CD4-positive, alpha-beta T cell treated with Interleukin-2 at 100 ng/mL for 4 hours (primary cell): ENCODE measurements at regions not wholly inside any gene's neighbourhood (a gene's known extent, or its start where the extent isn't known, plus 50 kb on each side); places are given as distances from the start of the nearest gene placed in this dataset.
"Not testable (repeated sequence)": the region's sequence is repeated elsewhere in the genome, so short reads cannot be mapped to it uniquely, and the experiment has no call there.

ENCODE experiments used
- DNase-seq: peaks from one replicate; pipeline ENCODE4 v3.0.0-alpha.2; 2020; ENCODE audit warnings: low spot score

GRCh38 chr14:34381304-34381703, 80.7 kb downstream of the SPTSSA start:
- not testable (repeated sequence) for DNase-seq

DNA sequence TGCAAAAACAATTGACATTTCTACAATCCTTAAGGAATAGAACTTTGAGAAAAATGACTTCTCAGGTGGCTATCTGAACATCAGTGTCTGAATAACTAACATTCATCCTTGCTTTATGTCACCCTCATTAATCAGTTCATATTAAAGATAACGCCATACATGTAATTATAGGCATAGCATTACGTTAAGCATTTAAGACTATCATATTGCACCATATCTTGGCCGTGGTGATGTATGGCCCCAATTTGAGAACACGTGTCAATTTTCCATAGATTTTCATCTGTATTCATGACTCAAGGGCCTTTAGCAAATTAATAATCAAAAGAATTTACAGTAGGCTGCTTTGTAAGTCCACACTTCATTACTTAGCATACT, 81.6 kb downstream of the SPTSSA start:
- DNase-seq = no peak

DNA sequence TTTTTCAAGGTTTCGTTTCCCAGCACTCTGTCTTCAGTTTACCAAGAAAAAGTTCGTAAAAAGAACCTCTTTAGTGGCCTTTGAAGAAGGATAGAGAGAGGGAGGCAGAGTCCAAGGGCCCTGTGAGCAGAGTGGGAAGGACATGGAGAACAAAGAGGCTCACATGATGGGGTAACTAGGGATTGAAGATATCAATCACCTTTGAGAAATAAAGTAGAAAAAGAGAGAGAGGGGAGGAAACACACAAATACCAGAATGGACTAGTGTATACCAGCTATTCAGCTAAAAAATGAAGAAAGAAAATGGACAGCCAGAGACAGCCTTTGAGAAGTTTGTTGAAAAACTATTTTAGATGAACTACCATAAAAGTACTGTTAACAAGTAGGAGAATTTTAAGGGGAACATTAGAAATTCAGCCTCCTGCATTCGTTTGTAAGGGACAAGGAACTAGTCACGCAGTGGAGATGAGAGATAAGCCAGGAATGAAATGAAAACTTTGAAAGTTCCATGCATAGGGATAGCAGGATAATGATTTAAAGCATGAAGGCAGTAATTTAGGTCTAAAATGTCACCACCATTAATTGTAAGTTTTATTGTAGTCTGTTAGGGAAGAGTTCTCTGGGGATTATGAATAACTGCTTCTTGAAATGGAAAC, 82.1 kb downstream of the SPTSSA start:
- DNase-seq = no peak

DNA sequence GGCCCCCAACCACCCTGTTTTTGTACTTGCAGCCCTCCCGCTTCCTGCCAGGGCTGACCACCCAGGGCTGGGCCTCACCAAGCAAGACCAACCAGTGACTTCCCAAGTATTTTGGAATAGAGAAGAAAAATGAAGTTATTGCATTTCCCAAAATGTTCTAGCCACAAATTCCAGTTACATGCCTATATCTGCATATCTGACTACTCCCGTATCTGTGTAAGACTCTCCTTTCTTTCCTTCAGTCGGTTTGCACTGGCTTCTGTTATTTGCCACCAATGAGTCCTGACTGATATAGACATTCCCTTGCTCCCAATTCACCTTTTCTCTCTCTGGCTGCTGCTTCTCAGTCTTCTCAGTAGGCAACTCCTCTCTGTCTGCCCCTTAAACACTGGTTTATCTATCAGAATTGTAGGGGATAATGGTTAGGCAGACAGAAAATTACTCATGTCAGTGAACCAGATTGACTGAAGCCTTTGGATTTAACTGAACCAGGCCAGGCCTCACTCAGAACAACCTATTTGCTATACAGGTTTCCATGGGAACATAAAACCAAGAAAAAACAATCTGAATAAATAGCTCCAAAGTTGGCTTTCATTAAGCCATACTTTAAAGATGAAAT, 85.3 kb downstream of the SPTSSA start:
- no peak for DNase-seq

GRCh38 chr14:34374998-34375740, 86.9 kb downstream of the SPTSSA start:
- no peak for DNase-seq

DNA sequence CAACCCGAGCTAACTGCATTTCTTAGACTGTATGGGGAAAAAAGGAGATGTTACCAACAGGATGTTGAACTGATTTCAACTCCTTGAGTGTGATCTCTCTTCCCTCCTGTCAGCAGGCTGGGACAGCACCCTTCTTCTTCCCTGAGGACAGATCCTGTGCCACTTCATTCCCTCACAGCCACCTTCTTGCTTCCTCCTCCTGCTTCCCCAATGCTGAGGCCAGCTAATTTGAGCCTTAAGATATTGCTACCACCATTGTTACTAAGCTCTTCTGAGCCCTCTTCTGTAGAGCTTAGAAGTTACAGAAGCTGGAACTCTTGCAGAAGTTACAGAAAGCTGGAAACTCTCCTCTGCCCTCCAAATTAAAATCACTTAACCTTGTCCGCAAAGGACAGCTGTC, 88.8 kb downstream of the SPTSSA start:
- DNase-seq = no peak

GRCh38 chr14:34372786-34373185, 89.3 kb downstream of the SPTSSA start:
- DNase-seq = no peak

DNA sequence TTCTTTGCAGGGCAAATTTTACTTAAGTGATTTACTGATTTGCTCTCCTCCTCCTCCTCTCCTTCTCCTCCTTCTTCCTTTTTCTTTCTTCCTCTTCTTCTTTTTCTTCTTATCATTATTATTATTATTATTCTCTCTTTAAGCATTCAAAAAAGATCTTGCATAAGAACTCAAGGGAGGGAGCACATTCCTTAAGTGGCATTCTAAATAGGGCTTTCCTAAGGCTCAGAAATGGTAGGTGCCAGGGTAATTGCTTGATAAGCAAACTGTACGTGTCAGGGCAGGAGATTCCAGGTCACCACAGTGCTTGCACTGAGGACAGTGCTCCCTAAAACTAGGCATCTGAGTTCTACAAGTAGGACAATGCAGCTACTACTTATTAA, 92.4 kb downstream of the SPTSSA start:
- no peak for DNase-seq

GRCh38 chr14:34368971-34369647, 92.9 kb downstream of the SPTSSA start:
- DNase-seq = no peak

GRCh38 chr14:34368115-34368970, 93.7 kb downstream of the SPTSSA start:
- DNase-seq = no peak

GRCh38 chr14:34365309-34365915, 96.6 kb downstream of the SPTSSA start:
- no peak for DNase-seq

- DNase-seq = no peak
Observed at GRCh38 chr14:34364201-34364600, 97.8 kb downstream of the SPTSSA start.

DNA sequence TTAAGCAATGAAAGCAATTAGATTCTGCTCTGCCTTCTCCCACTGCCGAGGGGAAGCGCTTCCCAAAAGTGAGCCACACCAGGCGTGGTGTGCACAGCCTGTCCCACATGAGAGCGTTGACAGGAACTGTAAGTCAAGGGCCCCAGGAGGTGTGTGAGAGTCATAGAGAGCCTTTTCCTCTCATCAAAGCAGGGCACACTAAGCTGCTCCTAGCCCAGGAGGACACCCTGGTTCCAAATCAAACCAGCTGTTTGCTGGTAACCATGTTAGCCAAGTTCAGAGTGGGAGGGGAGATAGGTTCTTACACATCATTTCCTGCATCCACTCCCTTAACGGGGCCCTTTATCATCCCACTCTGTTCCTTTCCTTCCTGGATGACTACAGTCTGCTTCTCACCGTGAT, 98.3 kb downstream of the SPTSSA start:
- no peak for DNase-seq

- no peak for DNase-seq
Observed at GRCh38 chr14:34362641-34363251, 99.3 kb downstream of the SPTSSA start.

DNA sequence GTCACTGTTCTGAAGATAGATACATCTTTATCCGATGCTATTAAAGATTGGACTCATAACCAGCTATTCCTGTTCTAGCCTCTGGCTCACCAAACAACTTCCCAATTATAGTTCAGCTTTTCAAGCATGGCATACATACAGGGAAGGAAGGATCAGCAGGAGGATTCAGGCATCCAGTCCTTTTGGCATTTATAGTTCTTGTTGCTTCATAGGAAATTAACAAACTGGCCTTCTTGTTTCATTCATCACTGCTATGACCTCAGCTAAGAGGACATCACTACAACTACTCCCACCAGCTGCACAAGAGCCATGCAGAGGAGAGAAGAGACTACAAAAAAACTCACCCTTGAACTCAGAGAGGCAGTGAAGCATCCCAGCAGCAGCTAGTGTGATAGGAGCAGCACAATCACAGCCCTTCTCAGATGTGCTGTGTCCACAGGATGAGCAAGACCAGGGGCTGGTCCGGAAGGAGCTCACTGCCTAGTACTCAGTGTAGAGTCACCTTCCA, 100.5 kb downstream of the SPTSSA start:
- no peak for DNase-seq

DNA sequence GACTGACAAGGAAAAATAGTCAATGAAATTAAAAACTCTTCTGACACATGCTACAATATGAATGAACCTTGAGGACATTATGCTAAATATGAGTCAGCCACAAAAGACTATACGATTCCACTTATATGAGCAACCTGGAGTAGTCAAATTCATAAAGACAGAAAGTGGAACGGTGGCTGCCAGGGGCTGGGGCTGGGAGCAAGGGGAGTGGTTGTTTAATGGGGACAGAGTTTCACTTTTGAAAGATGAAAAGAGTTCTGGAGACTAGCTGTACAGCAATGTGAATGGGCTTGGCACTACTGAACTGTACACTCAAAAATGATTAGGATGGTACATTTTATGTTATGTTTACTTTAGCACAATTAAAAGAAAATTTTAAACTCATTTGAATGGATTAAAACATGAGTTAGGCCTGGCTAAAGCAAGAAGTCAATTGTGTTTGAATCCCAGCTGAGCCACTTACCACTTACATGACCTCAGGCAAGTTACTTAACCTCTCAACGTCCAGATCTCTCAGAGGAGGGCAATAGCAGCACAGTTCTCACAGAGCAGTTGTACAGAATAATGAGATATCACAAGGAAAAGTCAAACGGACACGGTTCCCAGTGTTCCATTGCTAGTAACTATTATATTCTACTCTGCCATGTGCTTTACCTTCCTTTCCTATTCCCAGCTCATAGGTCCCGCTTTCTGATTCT, 102.5 kb downstream of the SPTSSA start:
- DNase-seq = no peak

DNA sequence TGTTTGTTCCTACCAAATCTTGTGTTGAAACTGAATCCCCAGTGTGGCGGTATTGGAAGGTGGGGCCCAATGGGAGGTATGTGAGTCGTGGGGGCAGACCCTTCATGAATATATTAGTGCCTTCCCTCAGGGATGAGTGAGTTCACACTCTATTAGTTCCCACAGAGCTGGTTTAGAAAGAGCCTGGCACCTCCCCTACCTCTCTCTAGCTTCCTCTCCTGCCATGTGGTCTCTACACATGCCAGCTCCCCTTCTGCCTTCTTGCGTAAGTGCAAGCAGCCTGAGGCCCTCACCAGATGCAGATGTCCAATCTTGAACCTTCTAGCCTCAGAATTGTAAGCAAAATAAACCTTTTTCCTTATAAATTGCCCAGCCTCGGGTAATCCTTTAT, 105.8 kb downstream of the SPTSSA start:
- DNase-seq = no peak

- no peak for DNase-seq
Observed at GRCh38 chr14:34355584-34356263, 106.3 kb downstream of the SPTSSA start.

GRCh38 chr14:34354556-34354955, 107.5 kb downstream of the SPTSSA start:
- no peak for DNase-seq

DNA sequence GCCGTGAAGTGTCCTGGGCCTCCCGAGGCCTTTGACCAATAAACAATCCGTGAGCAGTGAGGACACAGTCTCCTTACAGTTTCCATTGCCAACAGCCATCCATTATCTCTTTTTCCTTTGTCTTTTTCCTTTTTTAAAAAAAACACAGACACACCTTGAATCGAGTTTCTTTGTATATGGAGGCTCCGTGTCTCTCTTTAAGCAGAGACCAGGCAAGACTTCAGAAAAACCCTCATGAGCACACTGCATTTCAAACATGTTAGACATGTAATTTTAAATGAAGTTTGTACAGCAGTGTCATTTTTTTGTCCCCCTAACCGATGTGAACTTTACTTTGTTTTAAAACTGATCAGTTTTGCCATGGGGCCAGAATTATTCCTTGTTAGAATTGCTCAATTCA, 111.1 kb downstream of the SPTSSA start:
- DNase-seq = no peak
